GM12878 (cell line): ENCODE measurements at regions not wholly inside any gene's neighbourhood (a gene's known extent, or its start where the extent isn't known, plus 50 kb on each side); places are given as distances from the start of the nearest gene placed in this dataset.

ENCODE experiments used
- ATAC-seq: fragments of 200-7000 bp; cut with Tn5 transposase; 3 replicates; pipeline ENCODE4 v1.9.1; 2020; ENCODE audit warnings: mild to moderate bottlenecking, moderate library complexity
- BruUV-seq: library from RNA; stranded (reverse); fragments of 400-500 nt; replicated peaks from 2 replicates; lab custom pipeline; 2021; lab: Mats Ljungman, UMichigan
- CTCF ChIA-PET: fragments of 300-600 bp; sonication (Branson Sonifier 250); formaldehyde crosslinking; extraction: SDS; loops from one replicate; lab custom pipeline; 2021; ENCODE audit warnings: inconsistent platforms; lab: Yijun Ruan, JAX
- POLR2A ChIA-PET: fragments of 350-600 bp; formaldehyde crosslinking; extraction: SDS; loops from one replicate; lab custom pipeline; 2021; ENCODE audit warnings: inconsistent platforms; lab: Charles Lee
- RAD21 ChIA-PET: fragments of 300-600 bp; sonication (Branson Sonifier 250); formaldehyde crosslinking; loops from one replicate; lab custom pipeline; 2023; ENCODE audit warnings: antibody characterized with exemption; ENCODE audit not compliant: unreplicated experiment; lab: Charles Lee
- SMC1A ChIA-PET: fragments of 300-600 bp; sonication (Branson Sonifier 250); formaldehyde crosslinking; loops from one replicate; lab custom pipeline; 2023; ENCODE audit not compliant: unreplicated experiment, uncharacterized antibody; lab: Charles Lee
- DNase-seq: peaks from one replicate; pipeline ENCODE4 v3.0.0-alpha.2; 2011; ENCODE audit warnings: low read depth, low spot score
- FAIRE-seq: peaks from 3 replicates; lab custom pipeline; 2011; peaks lifted over from hg19 to GRCh38; lab: Jason Lieb, UNC
- H2AFZ ChIP-seq: 2 replicates; pipeline ENCODE4 v1.6.0; 2011; ENCODE audit warnings: low read depth, low read length, control low read depth; ENCODE audit not compliant: control insufficient read depth
- H3K27ac ChIP-seq: 2 replicates; pipeline ENCODE4 v1.5.1; 2011; ENCODE audit warnings: control low read depth; ENCODE audit not compliant: control insufficient read depth, insufficient read depth
- H3K27me3 ChIP-seq, 2 experiments: replicated peaks in 1 of 2; 2 replicates each; pipeline versions ENCODE4 v1.6.0 to v1.6.1; 2011; ENCODE audit warnings: low read length in 1 of 2; ENCODE audit not compliant: control insufficient read depth in 2 of 2, insufficient read depth in 2 of 2
- H3K36me3 ChIP-seq, 2 experiments: 2 replicates each; pipeline ENCODE4 v1.5.1; 2011; ENCODE audit warnings: low read length in 1 of 2; ENCODE audit not compliant: control insufficient read depth in 2 of 2, insufficient read depth in 2 of 2
- H3K4me1 ChIP-seq: 2 replicates; pipeline ENCODE4 v1.6.1; 2011; ENCODE audit warnings: mild to moderate bottlenecking, low read length, moderate library complexity, mixed read lengths; ENCODE audit not compliant: control insufficient read depth, insufficient read depth
- H3K4me2 ChIP-seq: 2 replicates; pipeline ENCODE4 v1.6.0; 2011; ENCODE audit warnings: control low read depth; ENCODE audit not compliant: control insufficient read depth, insufficient read depth
- H3K4me3 ChIP-seq: fragments of 200-600 bp; sonication (generic); 2 replicates; pipeline ENCODE4 v1.5.1; 2016
- H3K79me2 ChIP-seq: 2 replicates; pipeline ENCODE4 v1.6.0; 2011; ENCODE audit warnings: low read length; ENCODE audit not compliant: control insufficient read depth, insufficient read depth
- H3K9ac ChIP-seq: 2 replicates; pipeline ENCODE4 v1.8.0; 2011; ENCODE audit warnings: low read length, control low read depth, mixed read lengths; ENCODE audit not compliant: control insufficient read depth, insufficient read depth
- H3K9me3 ChIP-seq: replicated peaks from 3 replicates; pipeline ENCODE4 v1.5.1; 2011; ENCODE audit warnings: mild to moderate bottlenecking, low read length; ENCODE audit not compliant: control insufficient read depth, insufficient read depth
- H4K20me1 ChIP-seq: 2 replicates; pipeline ENCODE4 v1.6.0; 2011; ENCODE audit not compliant: control insufficient read depth, insufficient read depth
- BMI1 ChIP-seq: fragments of 450-650 bp; IDR thresholded peaks from 2 replicates; pipeline ENCODE4 v1.6.1; 2016; ENCODE audit warnings: mild to moderate bottlenecking, moderate library complexity, borderline replicate concordance
- CBFB ChIP-seq: IDR thresholded peaks from 2 replicates; pipeline ENCODE4 v1.6.1; 2016; ENCODE audit warnings: antibody characterized with exemption, low read depth
- E4F1 ChIP-seq: fragments of 450-650 bp; IDR thresholded peaks from 2 replicates; pipeline ENCODE4 v1.6.1; 2018; ENCODE audit warnings: borderline replicate concordance, mild to moderate bottlenecking; ENCODE audit not compliant: partially characterized antibody
- HDAC2 ChIP-seq: fragments of 200-600 bp; sonication (generic); IDR thresholded peaks from 2 replicates; pipeline ENCODE4 v1.6.1; 2017
- NR2F1 ChIP-seq: fragments of 450-650 bp; conservative IDR thresholded peaks from 2 replicates; pipeline ENCODE4 v1.6.1; 2017; ENCODE audit warnings: mild to moderate bottlenecking
- SMARCA5 ChIP-seq: fragments of 450-650 bp; IDR thresholded peaks from 2 replicates; pipeline ENCODE4 v1.6.1; 2017; ENCODE audit warnings: mild to moderate bottlenecking
- STAT1 ChIP-seq: fragments of 450-650 bp; conservative IDR thresholded peaks from 2 replicates; pipeline ENCODE4 v1.6.1; 2014; ENCODE audit warnings: antibody characterized with exemption, mild to moderate bottlenecking
- ZBED1 ChIP-seq: IDR thresholded peaks from 2 replicates; pipeline ENCODE4 v1.6.1; 2016; ENCODE audit warnings: borderline replicate concordance
- ZBTB33 ChIP-seq: fragments of 450-650 bp; IDR thresholded peaks from 2 replicates; pipeline ENCODE4 v1.6.1; 2017; ENCODE audit warnings: mild to moderate bottlenecking
- WGBS: methylation state at CpG from one replicate; pipeline ENCODE4 v1.1.6; 2016; ENCODE audit warnings: low lambda C conversion rate; ENCODE audit not compliant: insufficient replicate concordance, insufficient coverage; ENCODE audit errors: missing lambda C conversion rate; 5-methylcytosine and 5-hydroxymethylcytosine counted together
- in situ Hi-C: fragments of 300-500 bp; cut with MboI; formaldehyde crosslinking; loops from 9 replicates; pipeline ENCODE4 v1.14.3; 2018; ENCODE audit warnings: mixed read lengths
- intact Hi-C: fragments of 100-400 bp; cut with micrococcal nuclease; formaldehyde crosslinking; loops from one replicate; pipeline ENCODE4 v1.14.2; 2022; ENCODE audit not compliant: unreplicated experiment

GRCh38 chr13:70255406-70255991 is 147.2 kb upstream of the KLHL1 start:
- in situ Hi-C loops: no loop called here

More at GRCh38 chr13:70255406-70255991, 147.2 kb upstream of the KLHL1 start:
- Histone ChIP-seq H3K27ac (no peak overlapping the region), H2AFZ (no peak overlapping the region), H3K4me1 (no peaks in the 10 kb centered on the region), H3K79me2 (no peaks in the 10 kb centered on the region), H3K9me3 (no peaks in the 10 kb centered on the region), H3K4me2 (no peak overlapping the region), H4K20me1 (no peaks in the 10 kb centered on the region), H3K27me3 (no peaks in the 10 kb centered on the region), H3K9ac (no peak overlapping the region), H3K4me3 (no peak overlapping the region), H3K36me3 (no peaks in the 10 kb centered on the region)
- SMC1A ChIA-PET: no interaction called here
- no peak for ATAC-seq
- DNase-seq: no peak
- CTCF ChIA-PET: no interaction called here
- BruUV-seq: no TSS peak
- FAIRE-seq: no peak
- WGBS: 51% methylated on average over 22 of the region's 22 CpGs
- intact Hi-C loops: no loop called here
- RAD21 ChIA-PET: no interaction called here
- POLR2A ChIA-PET: no interaction called here
- TF ChIP-seq ZBTB33 (no peak), NR2F1 (no peak), BMI1 (no peak), SMARCA5 (no peak), CBFB (no peak), HDAC2 (no peak), STAT1 (no peak), ZBED1 (no peak), E4F1 (no peak)
